ENCODE measurements at regions not wholly inside any gene's neighbourhood (a gene's known extent, or its start where the extent isn't known, plus 50 kb on each side); places are given as distances from the start of the nearest gene placed in this dataset.
"Not testable (repeated sequence)": the region's sequence is repeated elsewhere in the genome, so short reads cannot be mapped to it uniquely, and the experiment has no call there.

- not testable (repeated sequence) for H3K4me3 ChIP-seq (ENCODE audit: low read length in 3 of 3)
- peak; percentile 59 to 80 (median 65) for DNase-seq
Measured at GRCh38 chr11:71638801-71639519, 56.3 kb upstream of the KRTAP5-11 start.

GRCh38 chr11:71639520-71639849 is 56.8 kb upstream of the KRTAP5-11 start:
- H3K4me1 ChIP-seq (ENCODE audit: control insufficient read depth in 2 of 3, insufficient read depth in 2 of 3, low read depth in 1 of 3, low read length in 3 of 3); FAIRE-seq; H3K27ac ChIP-seq (ENCODE audit: low read depth in 2 of 2, low read length in 2 of 2); H3K9me3 ChIP-seq (ENCODE audit: control insufficient read depth in 2 of 3, insufficient read depth in 1 of 3, low read length in 3 of 3); H3K9ac ChIP-seq (ENCODE audit: low read length in 3 of 3); H3K36me3 ChIP-seq (ENCODE audit: control insufficient read depth in 2 of 3, insufficient read depth in 3 of 3, low read length in 3 of 3); intact Hi-C loops (cut with DNase I); H3K27me3 ChIP-seq (ENCODE audit: control insufficient read depth, insufficient read depth, low read length); H3K4me3 ChIP-seq (ENCODE audit: low read length in 3 of 3): not testable (repeated sequence)
- DNase-seq, result peak; percentile 41 to 74 (median 48)

More at GRCh38 chr11:71638801-71639519, 56.3 kb upstream of the KRTAP5-11 start:
- H3K9ac ChIP-seq (ENCODE audit: low read length in 3 of 3); H3K27ac ChIP-seq (ENCODE audit: low read depth in 2 of 2, low read length in 2 of 2); H3K4me1 ChIP-seq (ENCODE audit: control insufficient read depth in 2 of 3, insufficient read depth in 2 of 3, low read depth in 1 of 3, low read length in 3 of 3); H3K9me3 ChIP-seq (ENCODE audit: control insufficient read depth in 2 of 3, insufficient read depth in 1 of 3, low read length in 3 of 3); FAIRE-seq; H3K27me3 ChIP-seq (ENCODE audit: control insufficient read depth, insufficient read depth, low read length); intact Hi-C loops (cut with DNase I); H3K36me3 ChIP-seq (ENCODE audit: control insufficient read depth in 2 of 3, insufficient read depth in 3 of 3, low read length in 3 of 3): not testable (repeated sequence)
- peak; percentile 91 for TF ChIP-seq CTCF (IDR thresholded peaks at IDR 0.05; ENCODE audit: borderline replicate concordance, extremely low read depth, insufficient read depth)

- H3K9ac ChIP-seq (ENCODE audit: low read length in 3 of 3); H3K27me3 ChIP-seq (ENCODE audit: control insufficient read depth, insufficient read depth, low read length); H3K4me1 ChIP-seq (ENCODE audit: control insufficient read depth in 2 of 3, insufficient read depth in 2 of 3, low read depth in 1 of 3, low read length in 3 of 3); H3K27ac ChIP-seq (ENCODE audit: low read depth in 2 of 2, low read length in 2 of 2); H3K4me3 ChIP-seq (ENCODE audit: low read length in 3 of 3); FAIRE-seq; intact Hi-C loops (cut with DNase I); H3K9me3 ChIP-seq (ENCODE audit: control insufficient read depth in 2 of 3, insufficient read depth in 1 of 3, low read length in 3 of 3); H3K36me3 ChIP-seq (ENCODE audit: control insufficient read depth in 2 of 3, insufficient read depth in 3 of 3, low read length in 3 of 3): not testable (repeated sequence)
- peak in 3 of 5 donors; percentile 4 to 42 (median 4) for DNase-seq
Measured at GRCh38 chr11:71639916-71640315, 57.2 kb upstream of the KRTAP5-11 start.

GRCh38 chr11:71647078-71647477 is 64.4 kb upstream of the KRTAP5-11 start:
- H3K27me3 ChIP-seq (ENCODE audit: control insufficient read depth, insufficient read depth, low read length); H3K36me3 ChIP-seq (ENCODE audit: control insufficient read depth in 2 of 3, insufficient read depth in 3 of 3, low read length in 3 of 3); intact Hi-C loops (cut with DNase I); H3K9ac ChIP-seq (ENCODE audit: low read length in 3 of 3); DNase-seq; H3K27ac ChIP-seq (ENCODE audit: low read depth in 2 of 2, low read length in 2 of 2); H3K4me3 ChIP-seq (ENCODE audit: low read length in 3 of 3); FAIRE-seq; H3K4me1 ChIP-seq (ENCODE audit: control insufficient read depth in 2 of 3, insufficient read depth in 2 of 3, low read depth in 1 of 3, low read length in 3 of 3); H3K9me3 ChIP-seq (ENCODE audit: control insufficient read depth in 2 of 3, insufficient read depth in 1 of 3, low read length in 3 of 3): not testable (repeated sequence)

- H3K27me3 ChIP-seq (ENCODE audit: control insufficient read depth, insufficient read depth, low read length); H3K36me3 ChIP-seq (ENCODE audit: control insufficient read depth in 2 of 3, insufficient read depth in 3 of 3, low read length in 3 of 3); FAIRE-seq; intact Hi-C loops (cut with DNase I); H3K9ac ChIP-seq (ENCODE audit: low read length in 3 of 3); H3K4me1 ChIP-seq (ENCODE audit: control insufficient read depth in 2 of 3, insufficient read depth in 2 of 3, low read depth in 1 of 3, low read length in 3 of 3); H3K4me3 ChIP-seq (ENCODE audit: low read length in 3 of 3); DNase-seq; H3K9me3 ChIP-seq (ENCODE audit: control insufficient read depth in 2 of 3, insufficient read depth in 1 of 3, low read length in 3 of 3); H3K27ac ChIP-seq (ENCODE audit: low read depth in 2 of 2, low read length in 2 of 2): not testable (repeated sequence)
Measured at GRCh38 chr11:71652998-71653397, 70.3 kb upstream of the KRTAP5-11 start.

GRCh38 chr11:71654423-71654822 is 71.7 kb upstream of the KRTAP5-11 start:
- intact Hi-C loops (cut with DNase I); H3K4me3 ChIP-seq (ENCODE audit: low read length in 3 of 3); FAIRE-seq; H3K36me3 ChIP-seq (ENCODE audit: control insufficient read depth in 2 of 3, insufficient read depth in 3 of 3, low read length in 3 of 3); H3K9ac ChIP-seq (ENCODE audit: low read length in 3 of 3); DNase-seq; H3K27ac ChIP-seq (ENCODE audit: low read depth in 2 of 2, low read length in 2 of 2); H3K4me1 ChIP-seq (ENCODE audit: control insufficient read depth in 2 of 3, insufficient read depth in 2 of 3, low read depth in 1 of 3, low read length in 3 of 3); H3K27me3 ChIP-seq (ENCODE audit: control insufficient read depth, insufficient read depth, low read length); H3K9me3 ChIP-seq (ENCODE audit: control insufficient read depth in 2 of 3, insufficient read depth in 1 of 3, low read length in 3 of 3): not testable (repeated sequence)

- intact Hi-C loops (cut with DNase I); H3K9ac ChIP-seq (ENCODE audit: low read length in 3 of 3); H3K36me3 ChIP-seq (ENCODE audit: control insufficient read depth in 2 of 3, insufficient read depth in 3 of 3, low read length in 3 of 3); FAIRE-seq; H3K4me1 ChIP-seq (ENCODE audit: control insufficient read depth in 2 of 3, insufficient read depth in 2 of 3, low read depth in 1 of 3, low read length in 3 of 3); H3K27me3 ChIP-seq (ENCODE audit: control insufficient read depth, insufficient read depth, low read length); H3K27ac ChIP-seq (ENCODE audit: low read depth in 2 of 2, low read length in 2 of 2); H3K9me3 ChIP-seq (ENCODE audit: control insufficient read depth in 2 of 3, insufficient read depth in 1 of 3, low read length in 3 of 3); DNase-seq; H3K4me3 ChIP-seq (ENCODE audit: low read length in 3 of 3): not testable (repeated sequence)
Measured at GRCh38 chr11:71655041-71655440, 72.4 kb upstream of the KRTAP5-11 start.

- H3K9me3 ChIP-seq (ENCODE audit: control insufficient read depth in 2 of 3, insufficient read depth in 1 of 3, low read length in 3 of 3); H3K4me3 ChIP-seq (ENCODE audit: low read length in 3 of 3); H3K27me3 ChIP-seq (ENCODE audit: control insufficient read depth, insufficient read depth, low read length); FAIRE-seq; H3K4me1 ChIP-seq (ENCODE audit: control insufficient read depth in 2 of 3, insufficient read depth in 2 of 3, low read depth in 1 of 3, low read length in 3 of 3); H3K36me3 ChIP-seq (ENCODE audit: control insufficient read depth in 2 of 3, insufficient read depth in 3 of 3, low read length in 3 of 3); H3K9ac ChIP-seq (ENCODE audit: low read length in 3 of 3); intact Hi-C loops (cut with DNase I); DNase-seq; H3K27ac ChIP-seq (ENCODE audit: low read depth in 2 of 2, low read length in 2 of 2): not testable (repeated sequence)
Measured at GRCh38 chr11:71656513-71656912, 73.8 kb upstream of the KRTAP5-11 start.

Data from kidney (tissue), 13 donors.